Nephron (organoid): ENCODE measurements at regions not wholly inside any gene's neighbourhood (a gene's known extent, or its start where the extent isn't known, plus 50 kb on each side); places are given as distances from the start of the nearest gene placed in this dataset.

Experiments used
- H3K27ac Mint-ChIP-seq, 3 experiments: 2 replicates each; pipeline ENCODE4 v1.8.0; 2020; ENCODE audit warnings: mixed read lengths in 3 of 3, mild to moderate bottlenecking in 2 of 3, moderate library complexity in 1 of 3
- H3K27me3 Mint-ChIP-seq: 2 replicates; pipeline ENCODE4 v1.8.0; 2021; ENCODE audit warnings: low read depth, mild to moderate bottlenecking, moderate library complexity, mixed read lengths
- H3K36me3 Mint-ChIP-seq: 2 replicates; pipeline ENCODE4 v1.8.0; 2020; ENCODE audit warnings: low read depth, mixed read lengths
- H3K4me1 Mint-ChIP-seq: 2 replicates; pipeline ENCODE4 v1.8.0; 2020; ENCODE audit warnings: mixed read lengths
- H3K4me3 Mint-ChIP-seq, 3 experiments: 2 replicates each; pipeline ENCODE4 v1.8.0; 2020; ENCODE audit warnings: mild to moderate bottlenecking in 3 of 3, mixed read lengths in 3 of 3, moderate library complexity in 2 of 3
- H3K9me3 Mint-ChIP-seq: 2 replicates; pipeline ENCODE4 v1.8.0; 2020; ENCODE audit warnings: mixed read lengths
- TF ChIP-seq, protein P1 (sequence below), 3 experiments: fragments of 200-600 bp; sonication (generic); IDR thresholded peaks; one replicate each; pipeline ENCODE4 v1.5.0; 2021; ENCODE audit warnings: antibody characterized with exemption in 3 of 3; ENCODE audit not compliant: unreplicated experiment in 3 of 3

DNA sequence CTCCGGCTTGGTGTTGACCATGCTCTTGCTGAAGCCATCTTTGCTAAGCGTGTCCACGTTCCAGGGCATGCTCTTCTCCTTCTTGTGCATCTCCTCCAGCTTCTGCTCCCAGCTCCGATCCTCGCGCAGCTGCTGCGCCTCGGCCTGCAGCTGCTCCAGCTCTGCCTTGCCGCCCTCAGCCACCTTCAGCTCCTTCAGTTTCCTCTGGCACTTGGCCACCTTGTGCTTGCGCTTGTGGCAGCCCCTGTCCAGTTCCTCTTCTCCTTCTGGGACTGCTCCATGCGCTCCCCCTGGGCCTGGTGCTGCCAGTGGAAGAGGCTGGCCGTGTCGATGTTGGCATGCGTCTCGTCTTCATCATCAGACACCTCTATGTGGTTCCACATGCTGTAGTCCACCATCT is 128.3 kb upstream of the CLINT1 start:
- peaks cover 3% of the 10 kb centered on the region for H3K36me3 Mint-ChIP-seq
- H3K4me1 Mint-ChIP-seq = peaks cover 4% of the 10 kb centered on the region
- H3K27me3 Mint-ChIP-seq = peaks cover 7% of the 10 kb centered on the region
- H3K4me3 Mint-ChIP-seq = no peak overlapping the region
- TF ChIP-seq, protein P1, sequence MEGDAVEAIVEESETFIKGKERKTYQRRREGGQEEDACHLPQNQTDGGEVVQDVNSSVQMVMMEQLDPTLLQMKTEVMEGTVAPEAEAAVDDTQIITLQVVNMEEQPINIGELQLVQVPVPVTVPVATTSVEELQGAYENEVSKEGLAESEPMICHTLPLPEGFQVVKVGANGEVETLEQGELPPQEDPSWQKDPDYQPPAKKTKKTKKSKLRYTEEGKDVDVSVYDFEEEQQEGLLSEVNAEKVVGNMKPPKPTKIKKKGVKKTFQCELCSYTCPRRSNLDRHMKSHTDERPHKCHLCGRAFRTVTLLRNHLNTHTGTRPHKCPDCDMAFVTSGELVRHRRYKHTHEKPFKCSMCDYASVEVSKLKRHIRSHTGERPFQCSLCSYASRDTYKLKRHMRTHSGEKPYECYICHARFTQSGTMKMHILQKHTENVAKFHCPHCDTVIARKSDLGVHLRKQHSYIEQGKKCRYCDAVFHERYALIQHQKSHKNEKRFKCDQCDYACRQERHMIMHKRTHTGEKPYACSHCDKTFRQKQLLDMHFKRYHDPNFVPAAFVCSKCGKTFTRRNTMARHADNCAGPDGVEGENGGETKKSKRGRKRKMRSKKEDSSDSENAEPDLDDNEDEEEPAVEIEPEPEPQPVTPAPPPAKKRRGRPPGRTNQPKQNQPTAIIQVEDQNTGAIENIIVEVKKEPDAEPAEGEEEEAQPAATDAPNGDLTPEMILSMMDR (IDR thresholded peaks at IDR 0.05; ENCODE audit: unreplicated experiment in 3 of 3) = no peak
- H3K9me3 Mint-ChIP-seq = peaks cover 6% of the 10 kb centered on the region
- no peak overlapping the region for H3K27ac Mint-ChIP-seq

DNA sequence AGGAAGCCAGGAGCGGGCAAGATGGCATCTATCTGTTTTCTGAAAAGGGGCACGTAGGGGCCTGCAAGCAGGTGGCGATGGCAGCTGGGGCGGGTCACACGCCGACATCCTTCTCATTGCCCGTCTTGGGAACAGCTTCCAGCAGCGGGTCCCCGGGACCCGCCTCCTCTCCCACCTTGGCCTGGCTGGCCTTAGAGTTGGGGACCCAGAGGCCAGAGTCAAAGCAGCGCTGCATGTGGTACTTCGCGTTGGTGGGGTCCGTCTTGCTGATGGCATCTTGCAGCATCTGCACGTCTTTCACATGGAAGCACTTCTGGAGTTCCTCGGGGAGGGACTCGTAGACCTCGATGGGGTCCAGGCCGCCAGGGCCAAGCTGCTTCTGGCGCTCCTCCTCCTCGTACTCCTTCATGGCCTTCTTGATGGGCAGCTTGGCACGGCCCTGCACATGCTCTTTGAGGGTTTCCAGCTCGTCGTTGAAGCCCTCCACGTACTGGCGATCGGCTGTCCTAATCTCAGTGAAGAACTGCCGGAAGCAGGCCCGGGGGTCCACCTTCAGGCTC is 127.6 kb upstream of the CLINT1 start:
- no peak overlapping the region for H3K4me3 Mint-ChIP-seq
- H3K9me3 Mint-ChIP-seq = peaks cover 7% of the 10 kb centered on the region
- peaks cover 4% of the 10 kb centered on the region for H3K36me3 Mint-ChIP-seq
- peaks cover 7% of the 10 kb centered on the region for H3K27me3 Mint-ChIP-seq
- TF ChIP-seq, protein P1 (IDR thresholded peaks at IDR 0.05; ENCODE audit: unreplicated experiment in 3 of 3) = no peak
- peaks cover 4% of the 10 kb centered on the region for H3K4me1 Mint-ChIP-seq
- no peak overlapping the region for H3K27ac Mint-ChIP-seq

- TF ChIP-seq, protein P1 (IDR thresholded peaks at IDR 0.05; ENCODE audit: unreplicated experiment in 3 of 3) = no peak
- Mint-ChIP-seq H3K4me1 (peaks cover 4% of the 10 kb centered on the region), H3K27me3 (peaks cover 7% of the 10 kb centered on the region), H3K36me3 (peaks cover 4% of the 10 kb centered on the region), H3K4me3 (no peak overlapping the region), H3K27ac (no peak overlapping the region), H3K9me3 (peaks cover 7% of the 10 kb centered on the region)
Observed at GRCh38 chr5:157984611-157985010, 125.7 kb upstream of the CLINT1 start.

DNA sequence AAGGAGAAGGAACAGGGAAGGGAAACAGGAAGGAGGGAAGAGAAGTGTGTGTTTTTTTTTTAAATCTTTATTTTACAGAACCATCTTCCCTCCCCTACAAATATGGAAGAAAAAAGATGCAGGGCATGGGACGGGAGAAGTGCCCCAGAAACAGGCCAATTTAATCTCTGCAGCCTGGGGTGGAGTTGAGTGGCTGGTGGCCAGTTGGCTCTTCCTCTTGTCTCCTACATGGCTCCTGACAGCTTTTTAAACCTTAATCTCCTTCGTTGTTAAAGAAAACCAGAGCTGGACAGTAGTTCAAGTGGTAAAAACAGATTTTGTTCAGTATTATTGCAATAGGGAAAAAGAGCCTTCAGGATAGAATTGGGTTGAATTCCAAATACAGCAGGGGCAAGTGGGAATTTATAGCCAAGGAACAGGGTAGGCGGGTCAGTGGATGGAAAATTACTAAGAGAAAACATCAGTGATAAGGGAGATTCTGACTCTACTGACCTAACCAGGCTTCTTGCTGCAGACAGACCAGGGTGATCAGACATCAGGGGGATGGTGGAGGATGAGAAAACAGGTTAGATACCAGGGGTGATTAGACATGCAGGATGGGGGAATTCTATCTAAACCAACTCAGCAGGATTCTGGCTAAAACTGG is 125.1 kb upstream of the CLINT1 start:
- H3K4me1 Mint-ChIP-seq = peaks cover 4% of the 10 kb centered on the region

GRCh38 chr5:157978061-157978460 is 119.1 kb upstream of the CLINT1 start:
- H3K4me3 Mint-ChIP-seq = no peak overlapping the region
- TF ChIP-seq, protein P1 (IDR thresholded peaks at IDR 0.05; ENCODE audit: unreplicated experiment in 3 of 3) = no peak
- peaks cover 4% of the 10 kb centered on the region for H3K36me3 Mint-ChIP-seq
- H3K4me1 Mint-ChIP-seq = no peaks in the 10 kb centered on the region
- H3K27me3 Mint-ChIP-seq = peaks cover 4% of the 10 kb centered on the region
- H3K9me3 Mint-ChIP-seq = peaks cover 3% of the 10 kb centered on the region
- H3K27ac Mint-ChIP-seq = no peak overlapping the region

More for the DNA sequence above, 125.1 kb upstream of the CLINT1 start:
- peaks cover 7% of the 10 kb centered on the region for H3K9me3 Mint-ChIP-seq
- TF ChIP-seq, protein P1 (IDR thresholded peaks at IDR 0.05; ENCODE audit: unreplicated experiment in 3 of 3) = no peak
- H3K4me3 Mint-ChIP-seq = no peak overlapping the region
- peak overlapping the region in 1 of 3 experiments; percentile 4 for H3K27ac Mint-ChIP-seq
- H3K36me3 Mint-ChIP-seq = peaks cover 4% of the 10 kb centered on the region
- peaks cover 7% of the 10 kb centered on the region for H3K27me3 Mint-ChIP-seq

GRCh38 chr5:157976429-157976828 is 117.5 kb upstream of the CLINT1 start:
- peaks cover 4% of the 10 kb centered on the region for H3K27me3 Mint-ChIP-seq
- H3K36me3 Mint-ChIP-seq = no peaks in the 10 kb centered on the region
- no peaks in the 10 kb centered on the region for H3K9me3 Mint-ChIP-seq
- H3K4me1 Mint-ChIP-seq = peaks cover 10% of the 10 kb centered on the region
- TF ChIP-seq, protein P1 (IDR thresholded peaks at IDR 0.05; ENCODE audit: unreplicated experiment in 3 of 3) = no peak
- no peak overlapping the region for H3K27ac Mint-ChIP-seq
- H3K4me3 Mint-ChIP-seq = no peak overlapping the region
